Mucosa of descending colon (tissue), 3 donors: ENCODE measurements at regions not wholly inside any gene's neighbourhood (a gene's known extent, or its start where the extent isn't known, plus 50 kb on each side); places are given as distances from the start of the nearest gene placed in this dataset.

ENCODE experiments used
- ATAC-seq: fragments of 200-7000 bp; cut with Tn5 transposase; one replicate; pipeline ENCODE4 v1.9.1; 2020; ENCODE audit warnings: mild to moderate bottlenecking, moderate library complexity
- DNase-seq, 3 donors: peaks; one replicate each; pipeline ENCODE4 v3.0.0-alpha.2; 2020
- H3K36me3 ChIP-seq: fragments of 200-600 bp; one replicate; pipeline ENCODE4 v1.8.0; 2021; ENCODE audit warnings: low read depth, mild to moderate bottlenecking
- H3K4me1 ChIP-seq: fragments of 200-600 bp; one replicate; pipeline ENCODE4 v1.8.0; 2021; ENCODE audit warnings: low read depth, mild to moderate bottlenecking
- H3K4me3 ChIP-seq: fragments of 200-600 bp; one replicate; pipeline ENCODE4 v1.8.0; 2021; ENCODE audit warnings: mild to moderate bottlenecking
- H3K9me3 ChIP-seq: fragments of 200-600 bp; one replicate; pipeline ENCODE4 v1.8.0; 2021; ENCODE audit warnings: mild to moderate bottlenecking
- intact Hi-C, 2 donors: fragments of 100-400 bp; cut with DNase I in 1 of 2; cut with micrococcal nuclease in 1 of 2; formaldehyde crosslinking; loops; one replicate each; pipeline versions ENCODE4 v1.11.0 to v1.11.1; 2022; cut with DNase I, micrococcal nuclease
- TF ChIP-seq, protein P1 (sequence below): fragments of 200-600 bp; IDR thresholded peaks from one replicate; pipeline ENCODE4 v1.8.0; 2022; ENCODE audit warnings: antibody characterized with exemption, mild to moderate bottlenecking
- donor health status: DM: no; HTN: no; CAD: no; lungs with moderate emphysema.
- donor health status: DM: no; HTN: no; CAD: no.
- donor health status: DM: no; HTN: yes; CAD: no.

DNA sequence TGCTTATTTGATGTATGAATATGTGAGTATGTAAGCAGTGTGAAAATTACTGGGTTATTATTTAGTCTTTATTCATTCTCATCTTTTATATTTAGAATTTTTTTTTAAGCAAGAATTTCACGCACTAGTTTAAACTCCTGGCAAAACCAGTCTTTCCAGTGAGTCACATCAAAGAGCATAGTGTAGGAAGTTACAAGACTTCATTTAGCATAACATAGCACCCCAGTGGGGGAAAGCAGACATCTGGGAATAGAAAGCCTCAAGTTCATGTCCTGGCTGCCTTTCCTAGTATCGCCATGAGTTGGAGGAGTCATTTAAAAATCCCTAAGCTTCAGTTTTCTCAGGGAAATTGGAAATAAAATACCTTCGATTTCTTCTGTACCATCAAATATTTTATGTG is 408.3 kb downstream of the NUP35 start:
- H3K9me3 ChIP-seq = no peaks in the 10 kb centered on the region
- DNase-seq = no peak
- ATAC-seq = no peak
- intact Hi-C loops = no loop called here
- H3K4me3 ChIP-seq = no peak overlapping the region
- TF ChIP-seq, protein P1, sequence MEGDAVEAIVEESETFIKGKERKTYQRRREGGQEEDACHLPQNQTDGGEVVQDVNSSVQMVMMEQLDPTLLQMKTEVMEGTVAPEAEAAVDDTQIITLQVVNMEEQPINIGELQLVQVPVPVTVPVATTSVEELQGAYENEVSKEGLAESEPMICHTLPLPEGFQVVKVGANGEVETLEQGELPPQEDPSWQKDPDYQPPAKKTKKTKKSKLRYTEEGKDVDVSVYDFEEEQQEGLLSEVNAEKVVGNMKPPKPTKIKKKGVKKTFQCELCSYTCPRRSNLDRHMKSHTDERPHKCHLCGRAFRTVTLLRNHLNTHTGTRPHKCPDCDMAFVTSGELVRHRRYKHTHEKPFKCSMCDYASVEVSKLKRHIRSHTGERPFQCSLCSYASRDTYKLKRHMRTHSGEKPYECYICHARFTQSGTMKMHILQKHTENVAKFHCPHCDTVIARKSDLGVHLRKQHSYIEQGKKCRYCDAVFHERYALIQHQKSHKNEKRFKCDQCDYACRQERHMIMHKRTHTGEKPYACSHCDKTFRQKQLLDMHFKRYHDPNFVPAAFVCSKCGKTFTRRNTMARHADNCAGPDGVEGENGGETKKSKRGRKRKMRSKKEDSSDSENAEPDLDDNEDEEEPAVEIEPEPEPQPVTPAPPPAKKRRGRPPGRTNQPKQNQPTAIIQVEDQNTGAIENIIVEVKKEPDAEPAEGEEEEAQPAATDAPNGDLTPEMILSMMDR = no peak
- H3K4me1 ChIP-seq = no peaks in the 10 kb centered on the region
- no peaks in the 10 kb centered on the region for H3K36me3 ChIP-seq

DNA sequence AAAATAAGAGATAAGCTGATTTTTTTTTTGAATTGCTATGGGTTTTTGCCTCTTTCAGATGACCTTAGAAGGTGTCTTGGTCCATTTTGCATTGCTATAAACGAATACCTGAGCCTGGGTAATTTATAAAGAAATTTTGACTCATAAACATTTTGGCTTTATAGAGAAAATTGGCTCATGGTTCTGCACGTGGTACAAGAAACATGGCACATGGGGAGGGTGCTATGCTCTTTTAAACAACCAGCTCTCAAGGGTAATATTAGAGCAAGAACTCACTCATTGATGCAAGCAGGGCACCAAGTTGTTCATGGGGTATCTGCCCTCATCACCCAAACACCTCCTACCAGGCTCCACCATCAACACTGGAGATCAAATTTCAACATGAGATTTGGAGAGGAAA is 408.8 kb downstream of the NUP35 start:
- ATAC-seq (no peak), DNase-seq (no peak)
- no peaks in the 10 kb centered on the region for H3K9me3 ChIP-seq
- TF ChIP-seq, protein P1 = no peak
- H3K4me3 ChIP-seq = no peak overlapping the region
- intact Hi-C loops = no loop called here
- no peaks in the 10 kb centered on the region for H3K36me3 ChIP-seq
- H3K4me1 ChIP-seq = peaks cover 4% of the 10 kb centered on the region

DNA sequence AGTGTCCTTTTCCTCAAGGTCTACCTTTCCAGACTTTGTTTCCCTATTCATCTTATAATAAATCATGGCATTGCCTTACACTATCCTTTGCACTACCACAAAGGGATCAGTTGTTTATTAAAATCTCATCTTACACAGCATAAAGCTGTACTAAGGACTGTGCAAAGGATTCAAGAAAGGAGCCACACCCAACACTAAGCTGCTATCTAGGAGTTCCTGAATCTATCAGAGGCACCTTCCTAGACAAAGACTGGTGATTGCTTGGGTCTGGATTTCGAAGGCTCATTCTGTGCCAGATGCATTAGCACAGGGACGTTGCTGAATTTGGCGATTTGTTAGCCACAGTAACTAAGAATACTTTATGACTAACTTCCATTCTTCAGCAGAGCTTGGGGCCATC is 412.0 kb downstream of the NUP35 start:
- intact Hi-C loops = no loop called here
- peaks cover 6% of the 10 kb centered on the region for H3K4me1 ChIP-seq
- peak; percentile 43 for ATAC-seq

DNA sequence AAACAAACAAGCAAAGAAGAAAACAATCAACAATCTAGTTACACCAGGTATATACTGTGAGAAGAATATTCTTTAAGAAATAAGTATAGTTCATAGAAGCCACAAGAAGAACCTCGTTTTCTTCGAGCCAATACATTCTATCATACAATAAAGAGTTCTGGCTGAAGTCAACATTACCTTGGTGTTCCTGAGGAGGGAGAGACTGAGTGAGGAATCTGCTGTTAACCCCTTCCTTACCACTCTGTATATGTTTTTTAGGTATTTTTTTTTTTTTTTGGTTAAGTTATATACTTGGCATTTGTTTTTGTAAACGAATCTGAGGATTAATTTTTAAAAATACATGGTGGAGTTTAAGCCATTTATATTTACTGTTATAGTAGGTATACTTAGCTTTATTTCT is 412.5 kb downstream of the NUP35 start:
- intact Hi-C loops = no loop called here
- no peak for DNase-seq
- no peaks in the 10 kb centered on the region for H3K36me3 ChIP-seq
- TF ChIP-seq, protein P1 = no peak
- no peaks in the 10 kb centered on the region for H3K9me3 ChIP-seq
- no peak for ATAC-seq
- no peak overlapping the region for H3K4me3 ChIP-seq
- peaks cover 6% of the 10 kb centered on the region for H3K4me1 ChIP-seq

More for the DNA sequence above, 412.0 kb downstream of the NUP35 start:
- DNase-seq = peak in 1 of 3 donors; percentile 14
- TF ChIP-seq, protein P1 = no peak
- Histone ChIP-seq H3K9me3 (no peaks in the 10 kb centered on the region), H3K4me3 (no peak overlapping the region), H3K36me3 (no peaks in the 10 kb centered on the region)

DNA sequence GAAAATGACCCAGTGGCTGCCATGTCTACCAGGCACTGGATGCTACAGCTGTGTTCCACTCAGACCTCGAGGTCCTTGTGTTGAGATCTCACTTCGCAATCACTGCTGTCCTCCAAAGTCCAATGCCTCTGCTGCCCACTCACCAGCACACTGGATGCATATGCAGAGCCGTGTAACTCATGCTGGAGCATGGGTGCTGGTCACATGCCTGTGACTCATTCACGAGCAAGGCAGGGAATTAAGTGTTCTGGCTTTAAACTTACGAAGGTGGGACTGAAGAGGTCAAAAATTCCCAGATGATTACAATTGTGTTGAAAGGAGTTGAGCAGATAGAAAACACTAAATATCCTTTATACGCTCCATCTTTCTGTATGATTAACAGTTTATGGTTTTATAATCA is 417.5 kb downstream of the NUP35 start:
- peaks cover 5% of the 10 kb centered on the region for H3K9me3 ChIP-seq
- intact Hi-C loops = no loop called here
- no peaks in the 10 kb centered on the region for H3K36me3 ChIP-seq
- TF ChIP-seq, protein P1 = no peak
- peak; percentile 72 for ATAC-seq
- H3K4me1 ChIP-seq = peaks cover 6% of the 10 kb centered on the region
- no peak overlapping the region for H3K4me3 ChIP-seq
- peak; percentile 54 to 59 (median 57) for DNase-seq

DNA sequence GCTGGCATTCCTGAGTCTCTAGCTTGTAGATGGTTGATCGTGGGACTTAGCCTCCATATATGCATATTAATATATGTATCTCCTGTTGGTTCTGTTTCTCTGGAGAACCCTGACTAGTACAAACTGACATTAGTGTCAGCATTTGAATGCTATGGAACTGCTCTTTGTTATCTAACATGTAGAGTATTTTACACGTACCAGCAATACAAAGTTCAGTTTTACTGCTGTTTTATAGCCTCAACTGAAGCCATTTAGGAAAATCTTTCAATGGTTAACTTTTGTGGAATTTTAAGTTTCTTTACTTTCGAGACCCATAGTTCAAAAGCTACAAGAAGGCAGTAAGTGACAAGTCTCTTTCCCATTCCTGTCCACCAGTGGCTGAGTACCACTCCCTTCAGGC is 418.4 kb downstream of the NUP35 start:
- Histone ChIP-seq H3K36me3 (no peaks in the 10 kb centered on the region), H3K4me1 (peaks cover 6% of the 10 kb centered on the region), H3K9me3 (peaks cover 5% of the 10 kb centered on the region), H3K4me3 (no peak overlapping the region)
- intact Hi-C loops = no loop called here
- ATAC-seq (peak; percentile 81), DNase-seq (peak in 2 of 3 donors; percentile 16 to 25)
- TF ChIP-seq, protein P1 = no peak
